HG03066 (cell line): ENCODE measurements at regions not wholly inside any gene's neighbourhood (a gene's known extent, or its start where the extent isn't known, plus 50 kb on each side); places are given as distances from the start of the nearest gene placed in this dataset.
"Not testable (repeated sequence)": the region's sequence is repeated elsewhere in the genome, so short reads cannot be mapped to it uniquely, and the experiment has no call there.

ENCODE experiments used
- ATAC-seq: cut with Tn5 transposase; IDR thresholded peaks from one replicate; pipeline ENCODE4 v1.9.1; 2021; ENCODE audit warnings: low read depth; ENCODE audit not compliant: unreplicated experiment

DNA sequence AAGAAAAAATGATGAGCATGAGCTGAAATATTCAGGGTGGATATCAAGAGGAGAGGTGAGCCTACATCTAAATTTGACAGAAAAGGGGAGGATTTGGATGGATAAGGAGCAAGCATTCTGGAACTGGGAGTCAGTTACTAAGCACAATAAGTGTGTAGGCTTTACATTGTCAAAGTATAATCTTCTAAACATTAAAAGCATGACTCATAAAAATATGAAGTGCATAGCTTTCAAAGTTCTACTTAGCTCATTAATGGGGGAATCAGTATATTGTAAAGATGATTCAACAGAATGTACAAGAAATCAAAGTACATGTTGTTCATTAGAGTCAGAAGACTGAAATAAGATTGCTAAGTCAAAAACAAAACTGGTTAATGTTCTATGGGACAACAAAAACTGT lies 248.0 kb upstream of the GAS1 start:
- no peak for ATAC-seq

DNA sequence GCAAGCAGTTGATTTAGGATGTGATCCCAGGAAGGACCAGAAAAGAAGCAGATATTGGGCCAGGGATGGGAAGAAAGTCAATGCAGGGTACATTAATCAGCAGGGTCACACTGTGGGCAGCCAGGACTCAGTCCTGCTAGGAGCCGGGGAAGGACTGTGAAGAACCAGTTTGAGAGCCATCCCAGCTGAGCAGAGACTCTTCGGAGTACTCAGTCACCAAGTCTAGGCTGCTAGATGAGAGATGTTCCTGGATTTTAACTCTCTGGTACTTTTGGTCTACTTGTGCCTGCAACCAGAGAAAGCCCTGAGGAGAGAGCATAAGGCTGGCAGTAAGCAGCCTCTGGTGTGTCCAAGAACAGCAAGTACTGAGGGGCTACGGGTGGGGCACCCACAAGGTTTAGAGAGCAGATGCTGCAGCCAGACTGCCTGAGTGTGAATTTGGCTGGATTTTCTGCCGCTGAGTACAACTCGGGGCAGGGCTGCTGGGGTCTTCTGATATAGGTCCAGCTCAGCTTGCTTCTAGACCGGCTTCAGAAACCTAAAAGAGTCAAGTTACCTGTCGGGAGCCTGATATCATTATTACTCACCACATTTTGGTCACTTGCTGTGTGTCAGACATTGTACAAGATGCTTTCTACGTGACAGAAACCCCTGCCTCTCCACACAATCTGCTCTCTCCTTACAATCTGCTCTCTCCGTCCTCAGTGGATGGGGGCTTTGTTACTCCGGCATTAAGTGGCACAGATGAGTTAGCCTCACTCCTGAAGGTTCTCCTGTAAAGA lies 250.2 kb upstream of the GAS1 start:
- no peak for ATAC-seq

- no peak for ATAC-seq
Observed at GRCh38 chr9:87198716-87199115, 251.4 kb upstream of the GAS1 start.

DNA sequence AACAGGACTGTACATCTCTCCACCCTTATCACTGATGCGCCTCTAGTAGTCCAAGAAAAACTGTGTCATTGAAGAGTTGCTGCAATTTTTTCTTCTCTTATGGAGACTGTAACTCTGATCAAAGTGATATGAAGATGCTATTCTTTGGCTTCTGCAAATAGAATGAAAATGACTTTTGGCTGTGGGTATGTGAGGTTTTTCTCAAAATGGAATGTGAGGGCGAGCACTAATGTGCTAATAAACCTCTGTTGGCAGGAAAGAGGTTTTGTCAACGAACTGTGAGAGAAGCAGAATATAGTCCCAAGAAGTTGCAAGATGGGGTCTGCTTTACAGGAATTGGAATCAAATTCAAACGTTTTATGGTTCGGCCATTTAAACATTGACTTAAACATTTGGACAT lies 252.0 kb upstream of the GAS1 start:
- ATAC-seq: no peak

DNA sequence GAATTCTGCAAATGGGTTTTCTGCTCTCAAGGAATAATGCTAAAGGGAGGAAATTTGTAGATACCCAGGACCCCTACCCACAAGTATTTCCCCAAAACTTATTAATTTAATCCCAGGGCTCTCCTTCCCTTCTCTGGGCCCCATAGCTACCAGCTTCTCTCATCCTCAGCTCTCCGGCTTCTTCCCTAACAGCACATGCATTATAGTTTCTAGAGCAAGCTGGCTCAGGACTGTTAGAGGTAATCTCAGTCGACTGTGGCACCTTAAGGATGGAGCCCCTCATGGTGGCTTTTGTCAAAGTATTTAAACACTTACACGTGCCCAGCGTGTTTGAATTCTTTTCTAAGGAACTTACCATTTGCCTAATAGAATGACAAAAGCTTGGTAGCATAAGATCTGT lies 252.5 kb upstream of the GAS1 start:
- ATAC-seq: no peak

GRCh38 chr9:87201351-87201751 lies 254.0 kb upstream of the GAS1 start:
- no peak for ATAC-seq

DNA sequence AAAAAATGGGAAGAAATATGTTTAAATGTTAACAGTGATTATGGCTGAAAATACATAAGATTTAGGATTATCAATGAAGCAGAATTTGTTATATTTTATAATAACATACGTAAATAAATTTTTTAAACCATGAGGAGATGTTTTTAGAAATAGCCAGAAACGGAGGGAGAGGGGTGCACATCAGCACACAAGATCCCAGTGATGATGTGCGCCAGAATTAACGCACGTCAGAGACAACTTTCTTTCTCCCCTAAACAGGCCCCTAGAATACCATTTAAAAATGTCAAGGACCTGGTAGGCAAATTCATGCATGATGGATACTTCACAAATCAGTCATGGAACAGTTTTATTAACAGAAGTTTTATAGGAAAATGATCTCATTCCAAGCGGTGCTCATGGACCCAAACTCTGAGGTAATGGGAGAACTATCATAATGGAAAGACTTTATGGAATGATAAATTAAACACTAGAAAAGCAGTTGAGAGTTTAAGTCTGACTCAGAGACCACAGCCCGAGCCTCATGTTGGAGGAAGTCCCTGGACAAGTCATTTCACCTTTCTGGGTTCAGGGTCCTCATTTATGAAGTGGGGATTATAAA lies 258.9 kb upstream of the GAS1 start:
- ATAC-seq: no peak

GRCh38 chr9:87210658-87211057 lies 263.4 kb upstream of the GAS1 start:
- ATAC-seq: not testable (repeated sequence)

GRCh38 chr9:87211669-87212068 lies 264.4 kb upstream of the GAS1 start:
- no peak for ATAC-seq

DNA sequence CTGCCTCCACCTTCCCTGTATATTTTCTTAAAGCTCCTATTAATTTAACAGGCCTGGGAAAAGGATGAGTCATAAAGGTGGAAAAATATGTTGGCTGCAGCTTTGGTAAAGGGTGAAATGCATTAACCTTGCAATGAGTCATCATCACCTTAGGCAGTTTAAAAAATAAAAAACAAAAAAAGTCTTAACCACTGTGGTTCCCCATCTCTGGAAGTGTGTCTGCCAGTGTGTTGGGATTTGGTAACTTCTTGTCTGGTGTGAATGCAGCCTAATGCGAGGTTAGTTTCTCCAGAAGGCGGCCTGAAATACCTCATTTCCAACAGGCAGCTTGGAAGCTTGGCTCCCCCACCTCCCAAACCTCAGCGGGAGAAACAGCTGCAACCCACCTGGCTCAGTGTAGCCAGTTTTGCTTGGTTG lies 265.3 kb upstream of the GAS1 start:
- ATAC-seq: no peak

- ATAC-seq: no peak
Observed at GRCh38 chr9:87213948-87214347, 266.6 kb upstream of the GAS1 start.

DNA sequence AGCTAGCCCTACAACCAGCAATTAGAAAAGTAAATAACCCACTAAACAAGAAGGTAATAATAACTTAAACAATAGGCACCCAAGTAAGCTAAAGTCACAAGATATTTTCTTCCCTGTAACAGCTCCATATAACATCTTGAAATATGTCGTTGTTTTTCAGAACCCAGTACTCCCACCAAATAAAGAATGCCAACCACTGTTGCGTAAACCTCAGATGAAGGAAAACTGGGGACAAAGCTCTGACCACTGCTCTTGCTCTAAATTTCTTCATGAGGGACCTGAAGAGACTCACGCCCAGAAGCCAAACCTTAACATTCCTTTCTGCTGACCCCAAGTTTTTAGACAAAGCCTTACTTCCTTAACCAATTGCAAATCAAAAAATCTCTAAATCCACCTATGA lies 267.7 kb upstream of the GAS1 start:
- ATAC-seq: no peak

DNA sequence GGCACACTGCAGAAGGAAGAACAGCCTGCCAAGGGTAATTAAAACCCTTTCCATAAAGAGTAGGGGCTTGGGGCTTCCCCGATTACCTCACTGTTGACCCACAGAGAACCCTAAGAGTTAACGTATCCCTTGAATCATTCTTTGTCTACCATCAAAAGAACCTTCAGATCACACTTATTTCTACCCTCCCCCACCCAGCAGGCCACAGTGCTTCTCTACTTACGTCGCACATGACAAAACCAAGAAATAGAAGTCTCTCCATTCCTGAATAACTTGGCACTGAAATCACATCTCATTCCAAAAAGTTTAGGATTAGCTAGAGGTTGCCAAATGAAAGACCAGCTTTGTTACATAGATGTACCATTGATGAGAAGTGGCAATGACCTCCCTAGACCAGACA lies 268.7 kb upstream of the GAS1 start:
- ATAC-seq: no peak

GRCh38 chr9:87216897-87217455 lies 269.7 kb upstream of the GAS1 start:
- ATAC-seq: no peak

GRCh38 chr9:87223392-87224246 lies 274.0 kb upstream of the DAPK1 start:
- no peak for ATAC-seq

GRCh38 chr9:87226896-87227295 lies 270.8 kb upstream of the DAPK1 start:
- no peak for ATAC-seq

- ATAC-seq: no peak
Observed at GRCh38 chr9:87227456-87227855, 270.2 kb upstream of the DAPK1 start.

DNA sequence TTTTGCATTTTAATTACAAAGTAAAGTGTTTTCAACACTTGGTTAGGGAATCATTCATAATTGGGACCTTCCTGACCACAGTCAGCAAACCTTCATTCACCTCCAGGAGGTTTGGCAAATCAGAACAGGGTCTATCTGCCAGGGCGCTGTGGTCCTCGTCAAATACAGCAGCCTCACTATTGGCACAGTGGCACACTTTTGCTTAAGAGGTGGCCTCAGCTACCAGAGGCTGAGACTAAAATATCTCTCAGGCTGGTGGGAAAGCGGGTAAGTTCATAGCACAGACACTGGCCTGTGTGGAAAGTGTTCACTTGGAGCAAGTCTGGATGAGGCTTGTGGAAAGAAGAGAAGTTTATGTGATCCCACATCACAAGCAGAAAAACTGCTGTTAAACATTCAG lies 268.6 kb upstream of the DAPK1 start:
- no peak for ATAC-seq

DNA sequence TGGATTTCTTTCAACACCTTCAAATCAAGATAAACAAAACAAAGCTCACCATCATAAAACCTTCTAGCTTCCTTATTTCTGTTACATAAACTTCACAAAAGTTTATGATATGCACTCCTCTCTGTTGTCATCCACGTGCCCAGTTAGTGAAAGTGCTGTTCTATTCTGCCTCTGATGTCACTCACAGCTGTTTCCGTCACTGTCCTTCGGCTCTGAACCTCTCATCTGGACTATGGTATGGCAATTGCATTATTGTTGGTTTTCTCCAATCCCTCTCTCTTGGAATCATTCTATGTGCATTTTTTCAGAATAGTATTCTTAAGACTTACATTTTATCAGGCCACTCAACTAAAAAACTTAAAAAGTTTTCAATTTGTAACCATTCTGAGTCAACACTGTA lies 264.2 kb upstream of the DAPK1 start:
- ATAC-seq: no peak

DNA sequence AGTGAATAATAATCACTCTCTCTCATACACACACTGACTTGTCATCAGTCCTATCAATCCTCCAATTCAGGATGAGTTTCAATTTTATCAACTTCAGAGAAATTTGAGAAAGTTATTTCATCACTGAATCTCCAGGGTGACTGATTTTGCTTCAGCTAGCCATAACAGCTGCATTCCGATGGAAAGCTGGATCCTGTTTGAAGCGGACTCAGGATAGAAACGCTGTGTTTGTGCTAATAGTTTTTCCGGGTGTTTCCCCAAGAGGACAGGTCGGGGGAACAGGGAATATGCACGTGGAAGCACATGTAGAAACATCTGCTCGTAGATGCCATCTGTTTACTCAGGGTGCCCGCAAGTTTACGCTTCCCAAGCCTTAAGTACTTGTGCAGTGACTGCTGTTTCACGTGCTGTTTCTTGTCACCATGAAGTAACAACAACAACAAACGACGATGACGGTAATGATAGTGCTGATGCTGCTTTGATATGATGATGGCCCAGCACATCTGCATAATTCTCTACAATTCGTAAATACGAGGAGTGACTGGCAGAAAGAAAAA lies 263.7 kb upstream of the DAPK1 start:
- ATAC-seq: no peak

GRCh38 chr9:87234854-87235253 lies 262.8 kb upstream of the DAPK1 start:
- no peak for ATAC-seq
